GM21381 (cell line): ENCODE measurements at regions not wholly inside any gene's neighbourhood (a gene's known extent, or its start where the extent isn't known, plus 50 kb on each side); places are given as distances from the start of the nearest gene placed in this dataset.
"Not testable (repeated sequence)": the region's sequence is repeated elsewhere in the genome, so short reads cannot be mapped to it uniquely, and the experiment has no call there.

Experiments used
- ATAC-seq: cut with Tn5 transposase; IDR thresholded peaks from one replicate; pipeline ENCODE4 v1.9.1; 2021; ENCODE audit warnings: mild to moderate bottlenecking, moderate library complexity; ENCODE audit not compliant: unreplicated experiment

GRCh38 chr7:3159926-3160325 is 116.3 kb upstream of the CARD11 start:
- not testable (repeated sequence) for ATAC-seq

DNA sequence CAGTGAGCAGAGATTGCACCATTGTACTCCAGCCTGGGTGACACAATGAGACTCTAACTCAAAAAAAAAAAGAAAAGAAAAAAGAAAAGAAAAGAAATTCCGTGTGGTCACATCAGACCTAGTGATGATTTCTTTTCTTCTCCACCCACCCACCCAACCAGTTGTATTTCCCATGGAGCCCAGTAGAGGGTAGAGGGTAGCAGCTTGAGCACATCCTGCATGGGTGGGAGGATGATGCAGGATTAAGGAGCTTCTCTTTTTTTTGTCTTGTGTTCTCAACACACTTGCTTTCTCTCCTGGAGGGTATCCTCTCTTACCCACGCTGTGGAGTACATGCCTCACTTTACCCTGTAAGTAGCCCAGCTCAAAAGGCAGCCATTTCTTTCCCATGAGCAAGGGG is 118.6 kb upstream of the CARD11 start:
- no peak for ATAC-seq

DNA sequence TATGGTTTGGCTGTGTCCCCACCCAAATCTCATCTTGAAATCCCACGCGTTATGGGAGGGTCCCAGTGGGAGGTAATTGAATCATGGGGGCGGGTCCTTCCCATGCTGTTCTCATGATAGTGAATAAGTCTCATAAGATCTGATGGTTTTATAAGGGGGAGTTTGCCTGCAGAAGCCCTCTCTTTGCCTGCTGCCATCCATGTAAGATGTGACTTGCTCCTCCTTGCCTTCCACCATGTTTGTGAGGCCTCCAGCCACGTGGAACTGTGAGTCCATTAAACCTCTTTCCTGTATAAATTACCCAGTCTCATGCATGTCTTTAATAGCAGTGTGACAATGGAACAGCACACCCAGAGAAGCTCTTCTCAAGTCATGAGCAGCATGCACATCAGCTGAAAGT is 119.1 kb upstream of the CARD11 start:
- ATAC-seq, result not testable (repeated sequence)

GRCh38 chr7:3164380-3164792 is 120.7 kb upstream of the CARD11 start:
- no peak for ATAC-seq

DNA sequence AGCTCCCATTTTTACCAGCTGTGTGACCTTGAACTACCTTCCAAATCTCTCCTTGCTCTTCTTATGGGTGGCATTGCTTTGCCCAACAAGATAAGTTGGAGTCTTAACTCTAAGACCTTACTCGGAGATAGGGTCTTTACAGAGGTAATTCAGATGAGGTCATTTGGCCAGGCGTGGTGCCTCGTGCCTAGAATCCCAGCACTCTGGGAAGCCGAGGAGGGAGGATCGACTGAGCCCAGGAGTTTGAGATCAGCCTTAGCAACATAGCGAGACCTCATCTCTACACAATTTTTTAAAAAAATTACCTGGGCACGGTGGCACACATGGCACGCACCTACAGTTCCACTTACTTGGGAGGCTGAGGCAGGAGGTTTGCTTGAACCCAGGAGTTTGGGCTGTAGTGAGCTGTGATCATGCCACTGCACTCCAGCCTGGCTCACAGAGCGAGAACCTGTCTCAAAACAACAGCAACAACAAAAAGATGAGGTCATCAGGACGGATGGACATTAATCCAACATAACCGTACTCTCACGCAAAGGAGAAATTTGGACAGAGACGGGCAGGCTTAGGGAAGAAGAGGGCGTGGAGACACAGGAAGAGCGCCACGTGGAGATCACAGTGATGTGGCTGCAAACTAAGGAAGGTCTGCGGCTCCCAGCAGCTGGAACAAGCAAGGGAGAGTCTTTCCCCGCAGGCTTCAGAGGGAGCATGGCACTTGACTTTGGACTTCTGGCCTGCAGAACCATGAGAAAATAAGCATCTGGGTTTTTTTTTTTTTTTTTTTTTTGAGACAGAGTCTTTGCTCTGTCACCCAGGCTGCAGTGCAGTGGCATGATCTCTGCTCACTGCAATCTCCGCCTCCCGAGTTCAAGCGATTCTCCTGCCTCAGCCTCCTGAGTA is 122.3 kb upstream of the CARD11 start:
- no peak for ATAC-seq

DNA sequence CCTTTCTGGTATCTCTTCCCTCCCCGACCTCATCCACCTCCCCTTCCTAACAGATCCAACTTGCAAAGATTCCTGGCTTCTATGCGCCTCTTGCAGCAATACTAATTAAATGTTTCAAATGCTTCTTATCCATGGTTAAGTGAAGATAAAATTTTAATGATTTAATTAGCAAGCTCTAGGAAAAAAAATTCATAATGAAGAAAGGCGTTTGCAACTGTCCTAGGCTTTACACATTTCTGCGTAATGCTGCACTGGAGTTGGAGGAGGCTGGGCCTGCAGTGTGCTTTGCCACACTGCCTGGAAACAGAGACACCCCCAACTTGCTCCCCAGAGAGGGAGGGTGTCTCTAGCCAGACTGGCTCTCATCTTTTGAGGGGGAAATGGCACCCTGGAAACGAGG is 123.9 kb upstream of the CARD11 start:
- ATAC-seq, result no peak

DNA sequence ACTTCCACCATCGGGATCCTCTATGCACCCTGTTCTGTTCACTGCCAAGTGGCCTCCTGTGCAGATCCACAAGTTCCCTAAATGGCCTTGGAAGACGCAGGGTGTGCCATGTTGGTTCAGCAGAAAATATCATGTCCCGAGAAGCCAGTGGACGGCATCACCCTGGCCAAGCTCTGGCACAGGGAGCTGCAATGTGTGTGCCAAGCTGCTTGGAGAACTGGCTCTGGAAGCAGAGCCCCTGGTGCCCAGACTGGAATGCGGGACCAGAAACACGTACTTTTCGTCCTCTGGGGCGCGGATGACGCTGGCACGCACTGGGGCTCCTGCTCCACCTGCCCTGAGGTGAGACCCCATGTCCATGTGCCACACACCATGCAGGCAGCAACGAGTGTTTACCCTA is 124.7 kb upstream of the CARD11 start:
- ATAC-seq, result no peak

- no peak for ATAC-seq
These were observed 125.2 kb upstream of the CARD11 start for GRCh38 chr7:3168869-3169268.

- no peak for ATAC-seq
These were observed 128.2 kb upstream of the SDK1 start for GRCh38 chr7:3172768-3173280.

- ATAC-seq, result no peak
These were observed 126.4 kb upstream of the SDK1 start for GRCh38 chr7:3174515-3175284.

- no peak for ATAC-seq
These were observed 125.7 kb upstream of the SDK1 start for GRCh38 chr7:3175285-3175902.

GRCh38 chr7:3176112-3177000 is 124.7 kb upstream of the SDK1 start:
- ATAC-seq, result no peak

- no peak for ATAC-seq
These were observed 123.8 kb upstream of the SDK1 start for GRCh38 chr7:3177271-3177670.

- no peak for ATAC-seq
These were observed 121.6 kb upstream of the SDK1 start for GRCh38 chr7:3179456-3179855.

- ATAC-seq, result no peak
These were observed 120.4 kb upstream of the SDK1 start for GRCh38 chr7:3180604-3181003.

GRCh38 chr7:3182055-3182454 is 119.0 kb upstream of the SDK1 start:
- not testable (repeated sequence) for ATAC-seq

- ATAC-seq, result no peak
These were observed 113.5 kb upstream of the SDK1 start for GRCh38 chr7:3187444-3188040.

- ATAC-seq, result no peak
These were observed 112.1 kb upstream of the SDK1 start for GRCh38 chr7:3188946-3189345.

- ATAC-seq, result no peak
These were observed 109.5 kb upstream of the SDK1 start for GRCh38 chr7:3191548-3191947.

GRCh38 chr7:3192669-3193068 is 108.4 kb upstream of the SDK1 start:
- no peak for ATAC-seq
